ENCODE measurements at regions not wholly inside any gene's neighbourhood (a gene's known extent, or its start where the extent isn't known, plus 50 kb on each side); places are given as distances from the start of the nearest gene placed in this dataset.

- no peaks in the 10 kb centered on the region for H3K36me3 Mint-ChIP-seq
- no peak for ATAC-seq (ENCODE audit: low read depth)
- no peaks in the 10 kb centered on the region for H3K9me3 Mint-ChIP-seq
- H3K27me3 Mint-ChIP-seq: peaks cover 8% of the 10 kb centered on the region
- DNase-seq (ENCODE audit: low spot score in 2 of 2): no peak
- H3K27ac Mint-ChIP-seq: no peak overlapping the region
- no peak overlapping the region for H3K4me3 Mint-ChIP-seq
- H3K4me1 Mint-ChIP-seq: no peaks in the 10 kb centered on the region
These were observed 222.2 kb downstream of the SEC23A start for GRCh38 chr14:38880643-38881524.

GRCh38 chr14:38877744-38878388 lies 225.2 kb downstream of the SEC23A start:
- ATAC-seq (ENCODE audit: low read depth) (no peak), DNase-seq (ENCODE audit: low spot score in 2 of 2) (no peak)
- no peak overlapping the region for H3K4me3 Mint-ChIP-seq

GRCh38 chr14:38874721-38875120 lies 228.3 kb downstream of the SEC23A start:
- Mint-ChIP-seq H3K27ac (no peak overlapping the region), H3K4me3 (no peak overlapping the region), H3K36me3 (no peaks in the 10 kb centered on the region), H3K27me3 (peaks cover 8% of the 10 kb centered on the region), H3K4me1 (no peaks in the 10 kb centered on the region), H3K9me3 (no peaks in the 10 kb centered on the region)
- no peak for DNase-seq (ENCODE audit: low spot score in 2 of 2)
- no peak for ATAC-seq (ENCODE audit: low read depth)

More at GRCh38 chr14:38877744-38878388, 225.2 kb downstream of the SEC23A start:
- H3K4me1 Mint-ChIP-seq: no peaks in the 10 kb centered on the region
- H3K27me3 Mint-ChIP-seq: peaks cover 8% of the 10 kb centered on the region
- no peaks in the 10 kb centered on the region for H3K36me3 Mint-ChIP-seq
- H3K27ac Mint-ChIP-seq: no peak overlapping the region
- no peaks in the 10 kb centered on the region for H3K9me3 Mint-ChIP-seq

GRCh38 chr14:38873941-38874612 lies 229.0 kb downstream of the SEC23A start:
- no peak overlapping the region for H3K27ac Mint-ChIP-seq
- no peaks in the 10 kb centered on the region for H3K36me3 Mint-ChIP-seq
- no peaks in the 10 kb centered on the region for H3K9me3 Mint-ChIP-seq
- no peak overlapping the region for H3K4me3 Mint-ChIP-seq
- H3K27me3 Mint-ChIP-seq: peaks cover 5% of the 10 kb centered on the region
- no peak for ATAC-seq (ENCODE audit: low read depth)
- no peak for DNase-seq (ENCODE audit: low spot score in 2 of 2)
- no peaks in the 10 kb centered on the region for H3K4me1 Mint-ChIP-seq

- Mint-ChIP-seq H3K4me3 (no peak overlapping the region), H3K4me1 (no peaks in the 10 kb centered on the region), H3K9me3 (no peaks in the 10 kb centered on the region), H3K27me3 (no peaks in the 10 kb centered on the region), H3K36me3 (no peaks in the 10 kb centered on the region), H3K27ac (no peak overlapping the region)
- ATAC-seq (ENCODE audit: low read depth): no peak
- no peak for DNase-seq (ENCODE audit: low spot score in 2 of 2)
These were observed 232.7 kb downstream of the SEC23A start for GRCh38 chr14:38870296-38870836.

GRCh38 chr14:38868399-38869290 lies 234.4 kb downstream of the SEC23A start:
- peaks cover 7% of the 10 kb centered on the region for H3K9me3 Mint-ChIP-seq
- DNase-seq (ENCODE audit: low spot score in 2 of 2) (no peak), ATAC-seq (ENCODE audit: low read depth) (no peak)
- no peaks in the 10 kb centered on the region for H3K36me3 Mint-ChIP-seq
- no peak overlapping the region for H3K4me3 Mint-ChIP-seq
- H3K27me3 Mint-ChIP-seq: peaks cover 3% of the 10 kb centered on the region
- no peaks in the 10 kb centered on the region for H3K4me1 Mint-ChIP-seq
- no peak overlapping the region for H3K27ac Mint-ChIP-seq

GRCh38 chr14:38867561-38868150 lies 235.4 kb downstream of the SEC23A start:
- Mint-ChIP-seq H3K27me3 (peaks cover 3% of the 10 kb centered on the region), H3K4me1 (no peaks in the 10 kb centered on the region), H3K27ac (no peak overlapping the region), H3K4me3 (no peak overlapping the region), H3K9me3 (peaks cover 7% of the 10 kb centered on the region), H3K36me3 (no peaks in the 10 kb centered on the region)
- DNase-seq (ENCODE audit: low spot score in 2 of 2) (peak in 1 of 2 donors; percentile 9), ATAC-seq (ENCODE audit: low read depth) (peak; percentile 44)

GRCh38 chr14:38866461-38866860 lies 236.6 kb downstream of the SEC23A start:
- no peak overlapping the region for H3K27ac Mint-ChIP-seq
- ATAC-seq (ENCODE audit: low read depth): no peak
- DNase-seq (ENCODE audit: low spot score in 2 of 2): no peak
- no peaks in the 10 kb centered on the region for H3K36me3 Mint-ChIP-seq
- H3K4me3 Mint-ChIP-seq: no peak overlapping the region
- H3K4me1 Mint-ChIP-seq: no peaks in the 10 kb centered on the region
- H3K9me3 Mint-ChIP-seq: peaks cover 8% of the 10 kb centered on the region
- H3K27me3 Mint-ChIP-seq: peaks cover 3% of the 10 kb centered on the region

GRCh38 chr14:38862366-38862765 lies 240.7 kb downstream of the SEC23A start:
- Mint-ChIP-seq H3K9me3 (peaks cover 10% of the 10 kb centered on the region), H3K4me3 (no peak overlapping the region), H3K27ac (no peak overlapping the region), H3K36me3 (no peaks in the 10 kb centered on the region), H3K4me1 (no peaks in the 10 kb centered on the region), H3K27me3 (peaks cover 3% of the 10 kb centered on the region)
- DNase-seq (ENCODE audit: low spot score in 2 of 2): no peak
- ATAC-seq (ENCODE audit: low read depth): no peak

GRCh38 chr14:38860530-38860929 lies 242.5 kb downstream of the SEC23A start:
- Mint-ChIP-seq H3K27ac (no peak overlapping the region), H3K4me1 (no peaks in the 10 kb centered on the region), H3K27me3 (peaks cover 3% of the 10 kb centered on the region), H3K9me3 (peaks cover 10% of the 10 kb centered on the region), H3K36me3 (no peaks in the 10 kb centered on the region), H3K4me3 (no peak overlapping the region)
- no peak for ATAC-seq (ENCODE audit: low read depth)
- DNase-seq (ENCODE audit: low spot score in 2 of 2): no peak

- H3K36me3 Mint-ChIP-seq: no peaks in the 10 kb centered on the region
These were observed 246.2 kb downstream of the SEC23A start for GRCh38 chr14:38856798-38857197.

GRCh38 chr14:38855513-38855912 lies 247.5 kb downstream of the SEC23A start:
- ATAC-seq (ENCODE audit: low read depth): no peak
- peaks cover 5% of the 10 kb centered on the region for H3K9me3 Mint-ChIP-seq
- no peaks in the 10 kb centered on the region for H3K36me3 Mint-ChIP-seq
- DNase-seq (ENCODE audit: low spot score in 2 of 2): no peak
- H3K27me3 Mint-ChIP-seq: no peaks in the 10 kb centered on the region
- H3K27ac Mint-ChIP-seq: no peak overlapping the region
- no peaks in the 10 kb centered on the region for H3K4me1 Mint-ChIP-seq
- no peak overlapping the region for H3K4me3 Mint-ChIP-seq

More at GRCh38 chr14:38856798-38857197, 246.2 kb downstream of the SEC23A start:
- ATAC-seq (ENCODE audit: low read depth) (no peak), DNase-seq (ENCODE audit: low spot score in 2 of 2) (no peak)
- Mint-ChIP-seq H3K27ac (no peak overlapping the region), H3K4me1 (no peaks in the 10 kb centered on the region), H3K27me3 (no peaks in the 10 kb centered on the region), H3K9me3 (peaks cover 6% of the 10 kb centered on the region), H3K4me3 (no peak overlapping the region)

GRCh38 chr14:38851111-38851510 lies 251.9 kb downstream of the SEC23A start:
- Mint-ChIP-seq H3K36me3 (no peaks in the 10 kb centered on the region), H3K4me3 (no peak overlapping the region), H3K4me1 (no peaks in the 10 kb centered on the region), H3K27me3 (no peaks in the 10 kb centered on the region), H3K27ac (no peak overlapping the region), H3K9me3 (peaks cover 5% of the 10 kb centered on the region)
- DNase-seq (ENCODE audit: low spot score in 2 of 2) (no peak), ATAC-seq (ENCODE audit: low read depth) (no peak)
